GM10266 (cell line): ENCODE measurements at regions not wholly inside any gene's neighbourhood (a gene's known extent, or its start where the extent isn't known, plus 50 kb on each side); places are given as distances from the start of the nearest gene placed in this dataset.

ENCODE experiments used
- DNase-seq: peaks from one replicate; pipeline ENCODE4 v3.0.0; 2012; ENCODE audit errors: extremely low spot score
- CTCF ChIP-seq: IDR thresholded peaks from 2 replicates; pipeline ENCODE4 v1.5.1; 2012; ENCODE audit warnings: mild to moderate bottlenecking, low read depth; ENCODE audit not compliant: control insufficient read depth, insufficient read depth; ENCODE audit errors: missing control alignments

DNA sequence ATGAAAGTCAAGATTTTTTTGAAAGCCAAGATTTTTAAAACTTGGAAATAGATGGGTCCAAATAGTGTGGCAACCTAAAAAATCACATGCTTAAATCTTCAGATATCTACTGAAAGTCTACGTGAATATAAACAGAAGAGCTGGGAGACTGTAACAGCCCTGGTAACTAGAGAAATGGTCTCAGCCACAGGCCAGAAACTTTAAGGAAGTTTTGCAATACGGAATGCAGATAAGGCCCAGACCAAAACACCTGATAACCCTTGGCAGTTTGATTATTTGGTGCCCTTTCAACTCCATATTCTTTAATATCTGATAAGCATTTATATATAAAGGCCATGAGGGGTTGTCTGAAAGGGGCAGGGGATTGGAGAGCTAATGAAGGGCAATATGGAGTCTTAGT is 537.3 kb upstream of the TGFBR2 start:
- no peak for DNase-seq
- no peak for TF ChIP-seq CTCF

GRCh38 chr3:30073040-30073439 is 533.4 kb upstream of the TGFBR2 start:
- DNase-seq = no peak
- TF ChIP-seq CTCF = no peak

- DNase-seq = no peak
- TF ChIP-seq CTCF = no peak
Measured at GRCh38 chr3:30073622-30074021, 532.8 kb upstream of the TGFBR2 start.

- no peak for DNase-seq
- no peak for TF ChIP-seq CTCF
Measured at GRCh38 chr3:30075514-30075913, 530.9 kb upstream of the TGFBR2 start.

- no peak for TF ChIP-seq CTCF
Measured at GRCh38 chr3:30076899-30077298, 529.5 kb upstream of the TGFBR2 start.

DNA sequence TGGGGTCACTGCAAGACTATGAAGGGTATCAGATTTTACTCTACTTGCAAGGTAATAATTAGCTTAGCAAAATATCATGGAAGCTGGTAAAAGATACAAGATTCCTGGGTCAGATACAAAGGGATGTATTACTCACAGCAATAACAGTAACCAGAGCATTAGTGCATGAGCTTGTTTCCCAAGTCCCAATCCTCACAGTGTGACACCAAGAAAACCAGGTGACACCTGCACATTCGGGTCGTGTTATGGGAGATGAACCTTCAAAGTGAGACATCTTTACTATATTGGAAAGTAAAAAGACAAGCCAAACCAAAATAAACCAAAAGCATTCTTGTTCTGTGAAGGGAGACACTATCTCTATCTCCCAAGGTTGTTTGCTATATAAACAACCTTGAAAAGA is 528.7 kb upstream of the TGFBR2 start:
- TF ChIP-seq CTCF = no peak
- no peak for DNase-seq

More at GRCh38 chr3:30076899-30077298, 529.5 kb upstream of the TGFBR2 start:
- DNase-seq = no peak

DNA sequence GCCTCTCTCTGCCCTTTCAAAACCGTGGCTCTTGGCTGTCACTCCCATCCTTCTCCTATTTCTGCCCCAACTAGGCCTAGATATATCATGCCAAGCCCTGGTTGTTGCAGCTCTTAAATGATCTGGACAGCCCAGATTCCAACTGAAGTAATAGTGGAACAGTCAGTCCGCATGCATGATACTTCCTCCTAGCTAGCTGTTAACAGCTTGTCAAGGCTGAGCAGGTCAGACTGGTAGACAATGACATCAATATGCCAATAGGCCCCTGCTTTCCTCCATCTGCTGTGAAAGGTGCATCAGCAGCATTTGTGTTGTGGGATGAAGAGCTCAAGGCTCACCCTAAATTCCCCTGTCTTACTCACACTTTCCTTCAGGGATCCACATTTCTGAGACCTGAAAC is 527.7 kb upstream of the TGFBR2 start:
- no peak for DNase-seq

More for the DNA sequence above, 527.7 kb upstream of the TGFBR2 start:
- no peak for TF ChIP-seq CTCF
